GM19395 (cell line): ENCODE measurements at regions not wholly inside any gene's neighbourhood (a gene's known extent, or its start where the extent isn't known, plus 50 kb on each side); places are given as distances from the start of the nearest gene placed in this dataset.
A peak's percentile ranks its signal among the peaks of the same experiment; 100 is the strongest.
"Not testable (repeated sequence)": the region's sequence is repeated elsewhere in the genome, so short reads cannot be mapped to it uniquely, and the experiment has no call there.

Source experiments
- ATAC-seq: cut with Tn5 transposase; IDR thresholded peaks from one replicate; pipeline ENCODE4 v1.9.1; 2021; ENCODE audit warnings: mild to moderate bottlenecking, moderate library complexity; ENCODE audit not compliant: unreplicated experiment

- ATAC-seq, result no peak
Measured at GRCh38 chr3:178343433-178344038, 192.7 kb upstream of the KCNMB2 start.

DNA sequence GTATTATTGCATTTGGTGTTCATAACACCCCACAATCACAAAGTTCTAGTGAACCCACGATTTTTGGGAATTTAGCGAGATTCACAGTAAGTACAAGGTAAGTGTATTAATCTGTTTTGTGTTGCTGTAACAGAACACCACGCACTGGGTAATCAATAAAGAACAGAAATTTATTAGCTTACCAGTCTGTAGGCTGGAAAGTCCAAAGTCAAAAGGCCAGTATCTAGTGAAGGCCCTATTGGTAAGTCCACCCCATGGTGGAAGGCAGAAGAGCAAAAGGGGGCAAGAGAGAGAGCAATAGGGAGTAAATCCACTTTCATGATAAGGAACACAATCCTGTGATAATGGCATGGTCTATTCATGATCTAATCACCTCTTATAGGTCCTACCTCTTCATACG, 190.3 kb upstream of the KCNMB2 start:
- no peak for ATAC-seq

- ATAC-seq, result not testable (repeated sequence)
Measured at GRCh38 chr3:178348561-178349217, 187.5 kb upstream of the KCNMB2 start.

- ATAC-seq, result not testable (repeated sequence)
Measured at GRCh38 chr3:178349218-178349596, 187.0 kb upstream of the KCNMB2 start.

DNA sequence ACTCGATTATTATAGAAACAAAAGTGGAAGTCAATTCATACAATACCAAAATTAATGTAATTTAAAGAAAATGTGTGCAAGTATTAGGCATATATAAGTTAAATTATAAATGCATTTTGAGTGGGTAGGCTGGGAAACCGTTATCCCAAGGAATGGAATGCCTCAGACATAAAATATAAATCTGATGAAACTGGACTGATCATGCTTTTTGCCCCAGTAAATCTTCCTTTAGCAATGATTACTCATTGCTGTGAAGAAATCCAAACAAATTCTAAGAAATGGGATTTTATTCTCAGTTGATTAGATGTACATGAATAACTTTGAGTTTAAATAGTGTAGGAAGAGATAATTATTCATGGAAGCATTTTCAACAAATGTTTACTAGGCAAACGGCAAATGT, 185.5 kb upstream of the KCNMB2 start:
- ATAC-seq, result no peak

- ATAC-seq, result no peak
Measured at GRCh38 chr3:178352326-178353005, 183.8 kb upstream of the KCNMB2 start.

GRCh38 chr3:178353006-178353694, 183.1 kb upstream of the KCNMB2 start:
- no peak for ATAC-seq

DNA sequence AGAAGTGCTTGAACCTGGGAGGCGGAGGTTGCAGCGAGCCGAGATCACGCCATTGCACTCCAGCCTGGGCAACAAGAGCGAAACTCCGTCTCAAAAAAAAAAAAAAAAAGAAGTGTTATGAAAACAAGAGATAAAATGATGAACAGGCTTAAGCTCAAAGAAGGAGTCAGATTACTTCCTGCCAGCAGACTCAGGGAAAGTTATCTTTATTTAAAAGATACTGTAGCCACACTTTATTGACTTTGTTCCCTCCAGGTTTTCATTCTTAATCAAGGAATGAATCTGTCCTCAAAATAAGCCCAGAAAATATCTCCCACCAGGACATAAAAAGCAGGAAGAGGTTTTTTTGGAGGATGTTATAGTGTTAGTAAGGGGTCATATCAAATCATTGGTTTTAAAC, 176.5 kb upstream of the KCNMB2 start:
- ATAC-seq, result no peak

- ATAC-seq, result not testable (repeated sequence)
Measured at GRCh38 chr3:178363048-178363447, 173.2 kb upstream of the KCNMB2 start.

DNA sequence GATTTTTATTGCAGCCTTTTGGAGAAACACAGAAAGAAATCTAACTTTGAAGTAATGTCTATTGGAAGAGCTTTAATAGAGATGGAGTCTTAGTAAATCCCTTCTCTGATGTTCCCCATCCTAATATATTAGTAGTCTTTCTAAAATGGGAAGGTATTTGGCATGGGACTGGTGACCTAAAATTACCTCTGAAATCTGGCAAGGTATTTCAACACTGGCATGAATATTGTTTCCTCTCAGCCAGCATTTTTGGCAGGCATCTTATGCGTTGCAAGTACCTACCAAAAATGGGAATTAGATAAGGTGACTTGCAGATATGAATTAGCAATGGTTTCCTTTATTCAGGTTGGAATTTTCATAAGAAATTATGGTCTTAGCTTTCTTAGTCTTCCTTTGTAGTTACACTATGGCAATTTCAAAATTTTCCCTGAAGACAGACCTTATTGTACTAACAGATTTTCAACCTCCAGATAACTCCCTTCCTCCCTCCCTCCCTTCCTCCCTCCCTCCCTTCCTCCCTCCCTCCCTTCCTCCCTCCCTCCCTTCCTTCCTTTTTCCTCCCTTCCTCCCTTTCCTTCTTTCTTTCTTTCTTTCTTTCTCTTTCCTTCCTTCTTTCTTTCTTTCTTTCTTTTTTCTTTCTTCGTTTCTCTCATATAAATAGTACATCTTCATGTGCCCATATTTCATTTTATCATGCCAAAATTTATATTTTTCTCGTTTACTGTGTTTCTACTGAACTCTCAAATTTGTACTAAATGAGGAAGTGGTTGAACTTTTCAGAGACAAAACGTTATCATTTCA, 168.2 kb upstream of the KCNMB2 start:
- ATAC-seq, result no peak

- ATAC-seq, result no peak
Measured at GRCh38 chr3:178369006-178369405, 167.2 kb upstream of the KCNMB2 start.

DNA sequence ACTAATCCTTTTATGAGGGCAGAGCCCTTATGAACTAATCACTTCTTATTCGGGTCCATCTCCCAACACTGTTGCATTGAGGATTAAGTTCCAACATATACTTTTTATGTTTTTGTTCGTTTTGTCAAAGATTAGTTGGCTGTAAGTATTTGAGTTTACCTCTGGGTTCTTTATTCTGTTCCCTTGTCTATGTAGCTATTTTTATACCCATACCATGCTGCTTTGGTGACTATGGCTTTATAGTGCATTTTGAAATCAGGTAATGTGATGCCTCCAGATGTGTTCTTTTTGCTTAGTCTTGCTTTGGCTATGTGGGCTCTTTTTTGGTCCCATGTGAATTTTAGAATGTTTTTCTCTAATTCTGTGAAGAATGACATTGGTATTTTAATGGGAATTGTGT, 166.4 kb upstream of the KCNMB2 start:
- no peak for ATAC-seq

- no peak for ATAC-seq
Measured at GRCh38 chr3:178370387-178370786, 165.8 kb upstream of the KCNMB2 start.

- ATAC-seq, result no peak
Measured at GRCh38 chr3:178381555-178381954, 154.7 kb upstream of the KCNMB2 start.

DNA sequence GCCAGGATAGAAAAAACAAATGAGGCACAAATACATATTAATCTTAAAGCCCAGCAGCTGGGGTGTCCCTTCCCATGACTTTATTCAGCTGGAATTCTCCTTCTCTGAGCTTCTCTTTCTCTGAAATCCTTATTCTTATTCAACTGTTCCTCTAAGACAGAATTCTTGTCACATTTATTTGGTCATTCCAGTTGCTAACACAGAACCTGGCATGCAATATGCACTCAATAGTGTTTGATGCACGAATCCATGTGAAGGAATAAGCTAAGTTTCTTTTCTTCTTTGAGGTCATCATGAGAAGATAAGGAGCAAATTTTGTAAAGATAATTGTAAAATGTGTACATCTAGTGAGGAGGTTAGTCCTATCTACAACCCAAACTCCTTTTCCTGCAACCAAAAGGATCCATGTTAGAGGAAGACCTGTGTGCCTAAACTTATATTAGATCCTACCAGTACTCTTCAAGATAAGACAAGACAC, 154.2 kb upstream of the KCNMB2 start:
- no peak for ATAC-seq

GRCh38 chr3:178382449-178383061, 153.7 kb upstream of the KCNMB2 start:
- ATAC-seq, result no peak

- ATAC-seq, result no peak
Measured at GRCh38 chr3:178384321-178385230, 151.7 kb upstream of the KCNMB2 start.

GRCh38 chr3:178385280-178385952, 150.8 kb upstream of the KCNMB2 start:
- peak; percentile 69 for ATAC-seq

DNA sequence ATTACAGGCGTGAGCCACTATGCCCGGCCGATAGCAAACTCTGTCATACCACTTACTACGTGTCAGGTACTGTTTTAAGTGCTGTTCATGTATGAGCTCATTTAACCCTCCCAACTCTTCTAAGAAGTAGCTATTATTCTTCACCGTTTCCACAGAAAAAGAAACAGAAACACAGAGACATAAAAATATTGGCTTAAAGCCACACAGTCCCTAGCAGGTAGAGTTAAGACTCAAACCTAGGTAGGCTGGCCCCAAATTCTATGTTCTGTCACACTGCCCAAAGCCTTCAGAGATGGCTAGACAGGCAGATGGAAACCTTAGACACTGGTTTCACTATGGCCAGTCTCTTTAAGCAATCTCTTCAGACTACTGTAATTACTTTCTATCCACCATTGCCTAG, 149.8 kb upstream of the KCNMB2 start:
- ATAC-seq, result no peak
